OCI-LY3 (cell line): ENCODE measurements at regions not wholly inside any gene's neighbourhood (a gene's known extent, or its start where the extent isn't known, plus 50 kb on each side); places are given as distances from the start of the nearest gene placed in this dataset.

Experiments
- H2AFZ ChIP-seq: fragments of 200-600, 300-600 bp; shearing (Covaris generic); 2 replicates; pipeline ENCODE4 v1.6.0; 2014; ENCODE audit warnings: antibody characterized with exemption, low read depth, low read length
- H3K27ac ChIP-seq: fragments of 200-600, 300-600 bp; sonication (generic); 2 replicates; pipeline ENCODE4 v1.5.1; 2014; ENCODE audit warnings: mild to moderate bottlenecking, low read length, moderate library complexity, mixed read lengths
- H3K27me3 ChIP-seq: fragments of 200-600, 300-600 bp; sonication (generic); 2 replicates; pipeline ENCODE4 v1.6.1; 2014; ENCODE audit warnings: low read depth, low read length, mixed read lengths
- H3K36me3 ChIP-seq: fragments of 200-600, 300-600 bp; sonication (generic); replicated peaks from 2 replicates; pipeline ENCODE3; 2014; ENCODE audit warnings: low read depth, low read length, mixed read lengths
- H3K4me1 ChIP-seq: fragments of 300-600, 200-600 bp; sonication (generic); 2 replicates; pipeline ENCODE4 v1.6.1; 2014; ENCODE audit warnings: low read length, mixed read lengths
- H3K4me2 ChIP-seq: fragments of 200-600, 300-600 bp; sonication (generic); 2 replicates; pipeline ENCODE4 v1.6.1; 2014; ENCODE audit warnings: low read length, mixed read lengths
- H3K4me3 ChIP-seq: fragments of 300-600, 200-600 bp; sonication (generic); 2 replicates; pipeline ENCODE4 v1.5.1; 2014; ENCODE audit warnings: antibody characterized with exemption, mild to moderate bottlenecking, low read length, moderate library complexity
- H3K79me2 ChIP-seq: fragments of 300-600, 200-600 bp; shearing (Covaris generic); 2 replicates; pipeline ENCODE4 v1.6.1; 2014; ENCODE audit warnings: mild to moderate bottlenecking, low read length, mixed read lengths
- H3K9ac ChIP-seq: fragments of 300-600, 200-600 bp; shearing (Covaris generic); 2 replicates; pipeline ENCODE4 v1.6.0; 2014; ENCODE audit warnings: mild to moderate bottlenecking, low read length, moderate library complexity
- H3K9me3 ChIP-seq: fragments of 200-600, 300-600 bp; shearing (Covaris generic); 2 replicates; pipeline ENCODE4 v1.6.1; 2014; ENCODE audit warnings: low read length, mixed read lengths; ENCODE audit not compliant: insufficient read depth
- H4K20me1 ChIP-seq: fragments of 200-600, 300-600 bp; sonication (generic); 2 replicates; pipeline ENCODE4 v1.6.1; 2016; ENCODE audit warnings: low read length, mixed read lengths; ENCODE audit not compliant: insufficient read depth
- EZH2phosphoT487 ChIP-seq: fragments of 200-600 bp; shearing (Covaris generic); IDR thresholded peaks from 2 replicates; pipeline ENCODE4 v1.6.1; 2018; ENCODE audit warnings: antibody characterized with exemption, mixed run types, low read depth
- TF ChIP-seq, protein P1 (sequence below): fragments of 200-600, 300-600 bp; sonication (generic); IDR thresholded peaks from 2 replicates; pipeline ENCODE4 v1.5.1; 2014; ENCODE audit warnings: antibody characterized with exemption, low read length, low read depth

DNA sequence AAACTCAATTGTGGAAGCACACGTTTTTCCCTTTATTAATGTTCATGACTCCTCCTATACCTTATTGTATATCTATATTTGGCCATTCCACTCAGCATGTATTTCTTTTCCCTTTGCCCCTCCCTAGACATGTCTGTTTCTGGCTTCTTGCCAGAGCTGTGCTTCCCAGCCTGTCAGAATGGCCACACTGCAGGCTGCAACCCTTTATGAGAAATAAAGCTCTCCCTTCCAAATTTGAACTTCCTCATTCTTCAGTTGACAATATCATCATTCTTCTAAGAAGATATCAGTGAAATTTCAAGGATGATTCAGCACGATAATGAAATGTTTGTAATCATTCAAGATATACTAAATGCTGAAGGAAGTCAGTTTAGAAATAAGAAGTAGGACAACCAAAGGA is 107.6 kb upstream of the PRSS3 start:
- Histone ChIP-seq H3K9me3 (no peaks in the 10 kb centered on the region), H3K27me3 (no peaks in the 10 kb centered on the region), H4K20me1 (no peaks in the 10 kb centered on the region), H2AFZ (no peak overlapping the region), H3K4me2 (no peak overlapping the region), H3K4me3 (no peak overlapping the region), H3K79me2 (no peaks in the 10 kb centered on the region), H3K4me1 (no peaks in the 10 kb centered on the region), H3K27ac (no peak overlapping the region), H3K9ac (no peak overlapping the region), H3K36me3 (no peaks in the 10 kb centered on the region)
- TF ChIP-seq EZH2phosphoT487: no peak
- TF ChIP-seq, protein P1, sequence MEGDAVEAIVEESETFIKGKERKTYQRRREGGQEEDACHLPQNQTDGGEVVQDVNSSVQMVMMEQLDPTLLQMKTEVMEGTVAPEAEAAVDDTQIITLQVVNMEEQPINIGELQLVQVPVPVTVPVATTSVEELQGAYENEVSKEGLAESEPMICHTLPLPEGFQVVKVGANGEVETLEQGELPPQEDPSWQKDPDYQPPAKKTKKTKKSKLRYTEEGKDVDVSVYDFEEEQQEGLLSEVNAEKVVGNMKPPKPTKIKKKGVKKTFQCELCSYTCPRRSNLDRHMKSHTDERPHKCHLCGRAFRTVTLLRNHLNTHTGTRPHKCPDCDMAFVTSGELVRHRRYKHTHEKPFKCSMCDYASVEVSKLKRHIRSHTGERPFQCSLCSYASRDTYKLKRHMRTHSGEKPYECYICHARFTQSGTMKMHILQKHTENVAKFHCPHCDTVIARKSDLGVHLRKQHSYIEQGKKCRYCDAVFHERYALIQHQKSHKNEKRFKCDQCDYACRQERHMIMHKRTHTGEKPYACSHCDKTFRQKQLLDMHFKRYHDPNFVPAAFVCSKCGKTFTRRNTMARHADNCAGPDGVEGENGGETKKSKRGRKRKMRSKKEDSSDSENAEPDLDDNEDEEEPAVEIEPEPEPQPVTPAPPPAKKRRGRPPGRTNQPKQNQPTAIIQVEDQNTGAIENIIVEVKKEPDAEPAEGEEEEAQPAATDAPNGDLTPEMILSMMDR: no peak

DNA sequence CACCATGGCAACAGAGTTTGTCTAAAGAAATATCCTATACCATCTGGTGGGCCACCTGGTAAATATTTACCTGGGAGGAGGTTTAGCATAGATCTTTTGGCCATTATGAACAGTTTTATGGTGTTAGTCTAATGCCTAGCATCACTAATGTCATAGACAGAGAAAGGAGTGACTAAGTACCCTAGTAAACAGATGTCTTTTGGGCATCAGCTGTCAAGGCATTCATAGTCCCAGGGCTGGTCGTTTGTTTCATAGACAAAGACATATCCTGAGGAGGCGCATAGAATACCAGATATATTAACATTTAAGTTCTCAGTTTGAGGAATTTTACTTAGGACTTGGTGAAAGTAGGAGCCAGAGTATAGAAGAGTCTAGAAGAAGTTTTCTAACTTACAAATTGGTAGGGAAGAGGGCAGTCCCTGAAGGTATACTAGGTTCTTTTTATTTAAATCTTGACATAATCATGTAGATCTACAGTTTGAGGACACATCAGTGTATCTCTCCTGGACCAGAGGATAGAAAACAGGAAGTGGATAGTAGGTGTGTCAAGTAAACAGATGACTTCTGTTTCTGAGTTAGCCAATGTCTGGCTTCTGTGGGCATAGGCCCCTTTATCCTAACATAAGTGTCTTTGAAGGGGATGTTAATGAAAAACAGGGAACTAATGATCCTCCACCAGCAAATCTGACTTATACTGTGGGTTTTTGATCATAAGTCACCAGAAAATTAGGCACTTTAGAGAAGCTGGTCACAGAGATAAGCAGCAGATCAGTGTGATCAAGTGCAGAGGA is 105.0 kb upstream of the PRSS3 start:
- no peaks in the 10 kb centered on the region for H3K79me2 ChIP-seq
- H3K4me3 ChIP-seq: no peak overlapping the region
- no peak overlapping the region for H3K27ac ChIP-seq
- no peaks in the 10 kb centered on the region for H3K9me3 ChIP-seq
- TF ChIP-seq, protein P1: no peak
- TF ChIP-seq EZH2phosphoT487: no peak
- no peak overlapping the region for H3K4me2 ChIP-seq
- H2AFZ ChIP-seq: no peak overlapping the region
- H3K9ac ChIP-seq: no peak overlapping the region
- no peaks in the 10 kb centered on the region for H3K4me1 ChIP-seq
- no peaks in the 10 kb centered on the region for H3K36me3 ChIP-seq
- no peaks in the 10 kb centered on the region for H3K27me3 ChIP-seq
- no peaks in the 10 kb centered on the region for H4K20me1 ChIP-seq

DNA sequence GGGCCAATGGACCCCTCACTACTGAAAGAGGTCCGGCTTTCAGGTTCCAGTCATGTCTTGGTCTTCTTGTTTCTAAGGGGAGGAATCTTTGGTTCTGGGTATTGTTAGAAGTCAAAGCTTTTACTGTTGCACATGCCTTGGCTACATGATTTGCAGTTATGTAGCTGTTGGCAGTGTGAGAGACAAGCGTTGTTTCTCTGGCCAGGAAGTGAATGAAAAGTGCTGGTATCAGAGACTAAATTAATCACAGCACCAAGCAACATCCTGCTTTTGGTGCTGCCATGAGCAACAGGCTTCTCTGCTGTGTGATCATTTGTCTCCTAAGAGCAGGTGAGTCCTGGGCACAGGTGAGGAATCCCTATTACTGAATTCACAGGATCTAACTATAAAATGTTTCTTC is 100.1 kb upstream of the PRSS3 start:
- Histone ChIP-seq H3K9ac (no peak overlapping the region), H3K36me3 (no peaks in the 10 kb centered on the region), H4K20me1 (no peaks in the 10 kb centered on the region), H3K9me3 (no peaks in the 10 kb centered on the region), H2AFZ (no peak overlapping the region), H3K4me1 (no peaks in the 10 kb centered on the region), H3K27ac (no peak overlapping the region), H3K4me3 (no peak overlapping the region), H3K79me2 (no peaks in the 10 kb centered on the region), H3K4me2 (no peak overlapping the region), H3K27me3 (no peaks in the 10 kb centered on the region)
- no peak for TF ChIP-seq EZH2phosphoT487
- TF ChIP-seq, protein P1: no peak

DNA sequence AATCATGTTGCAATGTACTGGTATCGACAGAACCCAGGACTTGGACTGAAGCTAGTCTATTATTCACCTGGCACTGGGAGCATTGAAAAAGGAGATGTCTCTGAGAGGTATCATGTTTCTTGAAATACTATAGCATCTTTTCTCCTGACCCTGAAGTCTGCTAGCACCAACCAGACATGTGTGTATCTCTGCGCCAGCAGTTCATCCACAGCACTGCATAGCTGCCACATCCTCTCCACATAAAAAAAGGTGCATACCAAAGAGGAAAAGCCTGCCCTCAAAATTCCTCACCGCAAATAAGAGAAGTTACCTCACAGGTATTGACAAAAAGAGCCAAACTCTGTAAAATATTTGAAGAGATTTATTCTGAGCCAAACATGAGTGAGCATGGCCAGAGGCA is 99.5 kb upstream of the PRSS3 start:
- Histone ChIP-seq H3K4me1 (peaks cover 2% of the 10 kb centered on the region), H3K27me3 (no peaks in the 10 kb centered on the region), H3K4me2 (no peak overlapping the region), H3K27ac (no peak overlapping the region), H3K9ac (no peak overlapping the region), H4K20me1 (no peaks in the 10 kb centered on the region), H3K4me3 (no peak overlapping the region), H3K79me2 (no peaks in the 10 kb centered on the region), H2AFZ (no peak overlapping the region), H3K36me3 (no peaks in the 10 kb centered on the region), H3K9me3 (no peaks in the 10 kb centered on the region)
- TF ChIP-seq EZH2phosphoT487: no peak
- TF ChIP-seq, protein P1: no peak
